GM18517 (cell line): ENCODE measurements at regions not wholly inside any gene's neighbourhood (a gene's known extent, or its start where the extent isn't known, plus 50 kb on each side); places are given as distances from the start of the nearest gene placed in this dataset.
"Not testable (repeated sequence)": the region's sequence is repeated elsewhere in the genome, so short reads cannot be mapped to it uniquely, and the experiment has no call there.

ENCODE experiments used
- ATAC-seq: cut with Tn5 transposase; IDR thresholded peaks from one replicate; pipeline ENCODE4 v1.9.1; 2021; ENCODE audit warnings: mild to moderate bottlenecking, moderate library complexity; ENCODE audit not compliant: unreplicated experiment

GRCh38 chr6:125354649-125355048, 52.9 kb upstream of the HDDC2 start:
- ATAC-seq = peak; percentile 43

DNA sequence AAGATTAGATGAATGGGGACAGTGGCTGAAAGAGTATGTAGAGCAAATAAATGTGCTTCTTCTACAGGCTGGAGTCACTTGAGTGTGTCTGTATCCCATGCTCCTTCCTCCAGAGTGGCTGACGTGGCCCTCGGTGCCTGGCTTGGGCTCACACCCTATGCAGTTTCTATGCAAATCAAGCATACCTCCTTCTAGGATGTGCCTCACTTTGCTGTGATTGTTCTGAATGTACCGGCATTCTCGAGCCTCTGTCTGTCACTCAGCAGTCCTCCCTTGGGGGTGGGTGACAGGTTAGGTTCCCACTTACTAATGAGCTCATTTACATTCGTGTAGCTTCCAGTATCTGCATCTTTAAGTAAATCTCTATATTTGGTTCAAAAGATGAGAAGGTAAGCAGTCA, 55.1 kb upstream of the HDDC2 start:
- peak; percentile 67 for ATAC-seq

DNA sequence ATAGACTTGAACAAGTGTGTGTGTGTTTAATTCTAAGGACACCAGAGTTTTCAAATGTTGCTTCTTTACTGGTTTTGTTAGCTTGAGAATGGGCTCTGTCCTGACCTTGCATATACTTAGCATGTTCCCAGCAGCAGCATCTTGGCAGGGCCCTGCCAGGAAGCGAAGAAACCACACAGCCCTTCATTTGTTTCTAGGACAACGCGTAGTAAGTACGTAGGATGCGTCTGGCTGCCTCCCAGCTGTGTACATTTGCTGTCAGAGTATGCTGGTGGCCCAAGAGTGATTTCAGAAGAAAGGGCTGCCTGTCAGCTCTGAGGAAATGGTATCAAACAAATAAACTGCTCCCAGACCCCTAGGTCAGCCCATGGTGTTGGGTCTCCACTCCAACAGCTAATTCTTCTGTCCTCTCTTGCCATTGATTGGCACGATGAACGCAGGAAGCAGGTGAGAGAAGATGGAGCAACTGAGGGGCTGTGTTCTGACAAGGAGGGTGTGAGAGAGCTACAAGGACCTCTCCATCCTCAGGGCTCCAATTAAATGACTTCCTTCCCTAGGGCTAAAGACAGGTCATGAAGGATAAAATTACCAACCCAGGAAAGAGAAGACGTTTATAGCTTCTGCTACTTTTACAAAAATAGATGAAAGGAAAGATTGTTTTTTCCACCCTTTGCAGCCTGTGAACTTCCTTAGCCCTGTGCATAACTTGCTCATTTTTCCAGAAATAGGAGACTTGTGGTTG, 55.9 kb upstream of the HDDC2 start:
- ATAC-seq = peak; percentile 44

GRCh38 chr6:125358898-125359297, 57.1 kb upstream of the HDDC2 start:
- ATAC-seq = no peak

DNA sequence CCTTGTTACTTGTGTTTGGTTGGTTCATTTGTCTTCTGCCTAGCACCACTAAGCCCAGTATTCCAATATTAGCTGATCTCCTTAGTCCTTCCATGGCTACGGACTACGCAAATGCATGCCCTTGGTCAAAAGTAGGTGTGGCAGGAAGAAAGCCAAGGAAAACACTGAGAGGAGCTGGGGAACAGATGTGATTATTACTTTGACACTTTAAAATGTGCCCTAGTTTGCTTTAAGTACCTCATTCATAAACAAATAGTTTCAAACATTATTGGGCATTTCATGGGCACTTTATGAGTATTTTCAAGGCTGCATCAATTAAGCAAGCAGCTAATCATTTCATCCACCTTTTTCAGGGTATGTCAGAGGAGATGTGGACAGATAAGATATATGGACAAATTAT, 60.1 kb upstream of the HDDC2 start:
- no peak for ATAC-seq

- ATAC-seq = no peak
Observed at GRCh38 chr6:125363039-125363823, 61.5 kb upstream of the HDDC2 start.

DNA sequence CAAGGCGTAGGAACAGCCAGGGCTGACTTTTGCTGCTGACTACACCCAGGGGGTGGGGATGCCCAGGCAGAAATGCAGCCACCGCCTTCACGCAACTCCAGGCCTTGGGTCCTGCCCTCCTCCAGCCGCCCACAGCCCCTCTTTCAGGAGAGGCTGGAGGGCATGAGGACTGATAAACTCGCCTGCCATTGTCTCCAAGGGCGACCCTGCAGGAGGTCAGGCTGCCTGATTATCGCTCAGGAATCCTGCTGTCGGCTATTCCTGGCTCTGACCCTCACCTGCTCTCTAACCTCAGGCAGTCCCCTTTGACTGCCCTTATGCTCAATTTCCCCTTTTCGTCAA, 62.0 kb upstream of the HDDC2 start:
- ATAC-seq = no peak

DNA sequence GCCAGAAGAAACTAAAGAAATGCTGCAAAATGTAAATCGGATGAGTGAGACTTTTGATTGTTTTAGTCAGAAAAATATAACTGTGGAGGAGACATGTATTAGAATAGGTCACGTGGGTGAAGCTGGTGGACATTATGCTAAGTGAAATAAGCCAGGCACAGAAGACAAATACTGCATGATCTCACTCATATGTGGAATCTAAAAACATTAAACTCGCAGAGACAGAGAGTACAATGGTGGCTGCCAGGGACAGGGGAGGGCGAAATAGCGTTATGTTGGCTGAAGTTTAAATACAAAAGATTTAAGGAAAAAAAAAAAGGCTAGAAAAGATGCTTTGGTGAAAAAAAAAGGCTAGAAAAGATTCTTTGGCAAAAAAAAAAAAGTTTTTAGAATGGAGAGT, 63.5 kb upstream of the HDDC2 start:
- no peak for ATAC-seq

DNA sequence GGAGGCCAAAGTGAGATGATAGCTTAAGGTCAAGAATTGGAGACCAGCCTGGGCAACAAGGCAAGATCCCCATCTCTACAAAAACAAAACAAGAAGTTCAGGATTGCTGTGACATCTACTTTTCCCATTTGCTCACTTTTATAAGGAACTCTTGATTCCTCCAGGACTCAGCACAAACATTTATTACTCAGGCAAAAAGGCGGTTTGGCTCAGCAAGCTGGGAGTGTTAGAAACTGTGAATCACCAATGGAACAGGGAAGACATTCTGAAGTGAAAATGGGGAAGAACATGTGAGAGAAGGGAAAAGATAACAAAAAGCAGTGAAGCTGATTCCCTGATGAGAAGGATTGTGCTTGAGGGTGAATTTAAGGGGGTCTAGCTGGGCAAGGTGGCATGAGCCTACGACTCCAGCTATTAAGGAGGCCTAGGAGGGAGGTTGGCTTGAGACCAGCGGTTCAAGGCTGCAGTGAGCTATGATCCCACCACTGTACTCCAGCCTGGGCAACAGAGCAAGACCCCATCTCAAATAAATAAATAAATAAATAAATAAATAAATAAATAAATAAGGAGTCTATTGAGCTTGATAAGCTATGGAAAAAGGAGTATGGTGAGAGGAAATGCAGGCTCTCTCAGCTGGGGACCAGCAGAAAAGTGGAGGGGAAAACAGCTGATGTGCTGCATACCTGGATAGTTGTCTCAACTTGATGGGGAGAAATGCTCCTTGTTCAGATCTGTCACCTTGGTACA, 65.4 kb upstream of the HDDC2 start:
- ATAC-seq = no peak

DNA sequence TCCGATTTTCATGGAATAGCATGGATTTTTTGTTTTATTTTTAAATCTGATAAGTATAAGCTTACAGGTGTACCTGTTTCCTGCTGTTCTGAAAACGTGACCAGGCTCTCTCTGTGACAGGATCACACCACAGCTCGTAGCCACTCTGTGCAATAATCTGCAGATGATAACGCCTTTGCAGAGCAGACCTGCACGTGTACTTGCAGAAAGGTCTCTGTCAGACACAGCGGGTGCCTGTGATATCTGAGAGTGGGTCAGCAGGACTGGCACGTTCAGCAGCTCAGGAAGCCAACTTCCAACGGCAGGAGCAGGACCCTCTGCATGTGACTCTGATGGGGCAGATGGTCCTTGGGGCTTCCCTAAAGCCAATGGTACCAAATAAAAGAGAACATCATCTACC, 68.6 kb upstream of the HDDC2 start:
- ATAC-seq = no peak

- ATAC-seq = no peak
Observed at GRCh38 chr6:125375013-125375412, 73.2 kb upstream of the HDDC2 start.

DNA sequence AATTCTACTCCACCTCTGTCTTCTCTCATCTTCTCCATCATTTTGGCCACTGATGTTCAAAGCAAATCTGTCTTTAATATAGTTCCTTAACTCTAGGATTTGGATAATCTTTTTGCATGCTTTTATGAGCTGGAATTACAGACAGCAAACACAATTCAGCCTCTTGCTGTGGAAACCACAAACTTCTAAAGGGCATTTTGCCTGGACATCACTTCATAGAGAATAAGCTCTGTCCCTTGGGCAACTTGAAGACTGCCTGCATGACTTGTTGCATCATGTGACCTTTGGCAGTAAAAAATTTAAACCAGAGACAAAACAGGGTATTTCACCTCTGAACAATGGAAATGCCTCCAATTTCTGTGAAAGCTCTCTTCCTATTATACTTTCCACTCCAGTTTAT, 74.1 kb upstream of the HDDC2 start:
- no peak for ATAC-seq

GRCh38 chr6:125377621-125378020, 75.9 kb upstream of the HDDC2 start:
- no peak for ATAC-seq

DNA sequence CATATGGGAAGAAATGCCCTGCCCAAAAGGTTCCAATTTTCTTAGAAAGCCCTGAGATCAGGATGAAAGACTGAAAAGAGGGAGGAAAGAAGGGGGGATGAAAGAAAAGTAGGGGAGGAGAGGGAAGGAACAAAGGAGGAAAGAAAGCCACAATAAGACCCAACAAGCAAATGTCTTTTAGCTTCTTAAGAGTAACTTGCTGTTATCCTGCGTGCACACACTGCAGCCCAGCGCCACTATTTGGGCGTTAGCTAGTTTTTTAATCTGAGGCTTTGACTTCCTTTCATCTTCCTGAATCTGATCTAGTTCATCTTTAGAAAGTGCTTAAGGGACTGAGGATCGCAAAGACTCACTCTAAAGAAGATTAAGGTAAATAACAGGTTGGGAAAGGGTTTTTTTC, 77.4 kb upstream of the HDDC2 start:
- no peak for ATAC-seq

DNA sequence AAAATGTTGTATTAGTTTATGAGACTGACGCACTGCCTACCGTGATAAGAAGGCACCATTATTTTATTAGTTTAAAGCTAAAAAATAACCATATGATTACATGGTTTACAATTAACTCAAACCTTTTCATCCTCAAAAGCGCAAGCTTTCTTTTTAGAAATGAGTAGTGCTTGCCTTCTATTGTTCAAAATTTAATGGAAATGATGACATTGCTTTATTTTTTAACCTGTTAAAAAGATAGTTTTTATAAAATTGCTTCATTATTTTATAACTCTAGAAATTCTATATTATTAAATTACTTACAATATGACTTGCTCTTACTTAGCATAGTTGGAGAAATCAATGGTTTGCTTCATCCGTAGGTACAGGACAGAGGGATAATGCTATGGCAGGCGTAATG, 78.7 kb upstream of the HDDC2 start:
- ATAC-seq = no peak

GRCh38 chr6:125386337-125386736, 84.6 kb upstream of the HDDC2 start:
- ATAC-seq = not testable (repeated sequence)

DNA sequence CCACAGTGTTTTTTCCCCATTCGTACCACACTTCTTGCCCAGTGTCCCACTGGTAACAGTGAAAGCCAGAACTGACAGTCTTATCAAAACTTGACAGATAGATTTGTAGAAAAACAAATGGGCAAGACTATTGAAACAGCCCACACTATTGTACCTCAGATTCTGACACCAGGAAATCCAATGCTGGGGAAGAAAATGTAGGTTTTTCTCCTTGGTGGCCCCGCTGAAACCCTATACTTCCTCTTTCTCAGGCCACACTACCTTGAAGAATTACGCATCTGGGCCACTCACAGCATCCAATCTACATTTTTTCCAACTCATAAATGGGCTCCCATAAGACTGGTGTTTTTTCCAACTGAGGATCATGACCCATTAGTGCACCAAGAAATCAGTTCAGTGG, 90.9 kb upstream of the HDDC2 start:
- no peak for ATAC-seq

DNA sequence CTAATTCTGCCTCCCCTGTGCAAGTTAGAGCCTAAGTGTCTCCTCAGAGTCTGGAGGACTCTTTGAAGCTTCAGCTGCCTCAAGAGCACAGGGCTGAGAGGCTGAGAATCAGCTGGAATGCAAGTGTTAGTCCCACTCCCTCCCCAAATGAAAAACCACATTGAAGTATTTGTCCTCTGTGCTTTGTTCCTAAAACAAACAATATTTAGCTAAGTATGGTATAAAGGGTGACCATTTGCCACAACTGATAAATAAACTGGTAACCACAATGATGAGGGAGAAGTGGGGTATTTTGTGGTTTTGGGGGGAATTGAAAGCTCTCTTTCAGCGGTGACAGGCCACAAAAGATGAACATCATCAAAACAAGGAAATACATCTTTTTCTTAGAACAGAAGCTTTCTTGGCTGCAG, 91.7 kb upstream of the HDDC2 start:
- no peak for ATAC-seq

DNA sequence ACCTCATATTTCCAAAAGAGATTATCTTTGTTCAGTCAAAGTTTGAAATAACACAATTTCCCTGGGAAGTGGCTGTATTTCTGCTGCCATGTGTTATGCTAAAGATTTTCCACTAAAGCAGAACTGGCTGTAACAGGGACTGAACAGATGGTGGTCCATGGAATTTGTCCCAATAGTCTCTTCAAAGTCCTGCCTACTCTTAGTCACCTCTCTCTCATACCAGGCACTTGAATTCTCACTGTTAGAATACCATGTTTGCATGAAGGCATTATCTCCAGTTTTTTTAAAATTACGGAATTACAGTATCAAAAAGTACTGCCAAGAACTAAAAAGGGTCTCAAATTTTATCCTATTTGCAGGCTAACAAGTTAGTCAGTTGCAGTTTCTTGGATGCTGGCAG, 105.0 kb upstream of the HDDC2 start:
- no peak for ATAC-seq

- no peak for ATAC-seq
Observed at GRCh38 chr6:125414507-125414906, 112.7 kb upstream of the HDDC2 start.

DNA sequence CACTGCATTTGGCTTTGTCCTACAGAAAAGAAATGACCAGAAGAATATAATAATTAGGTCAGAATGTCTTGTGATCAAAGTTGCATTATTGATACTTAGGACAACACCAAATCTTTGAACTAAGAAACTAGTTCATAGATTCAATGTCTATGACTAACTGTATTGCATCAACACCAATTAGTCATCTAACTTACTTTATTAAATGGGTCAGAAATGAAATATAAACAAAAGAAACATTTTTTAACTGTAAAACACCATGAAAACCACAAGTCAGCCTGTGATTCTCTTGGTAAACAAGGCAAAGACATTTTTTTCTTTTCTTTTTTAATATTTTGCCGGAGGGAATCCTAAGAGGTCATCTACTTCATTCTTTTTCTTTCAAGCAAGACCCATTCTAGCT, 114.1 kb upstream of the HDDC2 start:
- ATAC-seq = no peak

- no peak for ATAC-seq
Observed at GRCh38 chr6:125421836-125422235, 120.1 kb upstream of the HDDC2 start.
